SH-SY5Y (cell line): ENCODE measurements at regions not wholly inside any gene's neighbourhood (a gene's known extent, or its start where the extent isn't known, plus 50 kb on each side); places are given as distances from the start of the nearest gene placed in this dataset.

Experiments used
- GATA2 ChIP-seq: IDR thresholded peaks from 2 replicates; pipeline ENCODE4 v1.6.1; 2011; ENCODE audit warnings: mild to moderate bottlenecking, low read depth, low read length
- GATA3 ChIP-seq: IDR thresholded peaks from 2 replicates; pipeline ENCODE4 v1.6.1; 2011; ENCODE audit warnings: low read depth, mild to moderate bottlenecking, low read length, moderate library complexity

DNA sequence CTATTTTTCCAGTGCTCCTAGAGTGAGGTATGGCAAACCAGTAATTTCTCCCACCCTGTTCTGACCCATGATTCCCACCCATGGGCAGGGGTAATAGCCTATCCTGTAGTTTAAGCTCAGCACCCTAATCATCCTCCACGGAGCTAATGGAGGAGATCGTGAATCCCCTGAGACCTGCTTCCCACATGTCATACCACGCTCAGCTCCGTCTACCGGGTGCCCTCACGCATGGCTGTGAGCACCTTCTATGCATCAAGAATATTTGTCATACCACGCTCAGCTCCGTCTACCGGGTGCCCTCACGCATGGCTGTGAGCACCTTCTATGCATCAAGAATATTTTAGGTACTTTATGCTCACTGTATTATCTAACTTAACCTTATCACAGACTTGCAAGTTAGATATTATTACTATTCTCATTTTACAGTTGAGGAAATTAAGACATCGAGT lies 104.7 kb upstream of the PFN2 start:
- TF ChIP-seq GATA3 (no peak), GATA2 (no peak)
